ENCODE measurements at regions not wholly inside any gene's neighbourhood (a gene's known extent, or its start where the extent isn't known, plus 50 kb on each side); places are given as distances from the start of the nearest gene placed in this dataset.

DNA sequence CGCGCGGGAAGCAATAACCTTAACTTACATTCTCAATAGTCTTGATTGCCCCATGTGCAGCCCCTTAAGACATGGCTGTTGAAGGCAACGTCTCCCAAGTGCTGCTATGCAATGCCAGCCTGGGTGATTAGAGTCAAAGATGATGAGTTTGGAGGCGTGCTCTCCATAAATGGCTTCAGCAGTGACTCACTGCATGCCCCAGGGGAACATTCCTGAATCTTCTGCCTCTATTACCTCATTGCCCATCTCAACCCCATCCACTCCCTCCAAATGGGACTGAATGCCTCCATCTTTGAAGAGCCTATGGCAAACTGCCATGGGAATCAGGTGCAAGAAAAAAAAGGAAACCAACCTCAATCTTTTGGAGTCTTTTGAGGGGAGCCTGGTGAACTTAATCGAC lies 282.8 kb downstream of the SNX10 start:
- no peak overlapping the region for H3K56ac ChIP-seq (replicated peaks; ENCODE audit: insufficient read length, low read depth, low read length)
- no peak overlapping the region for H3K4me3 ChIP-seq (ENCODE audit: extremely low read depth in 1 of 4, insufficient read depth in 2 of 4, low read depth in 3 of 4, low read length in 4 of 4)
- H3K79me2 ChIP-seq (ENCODE audit: control insufficient read depth in 1 of 2, insufficient read depth in 2 of 2, low read length in 2 of 2) = no peaks in the 10 kb centered on the region
- H4K5ac ChIP-seq (ENCODE audit: insufficient read length, low read depth, low read length) = no peak overlapping the region
- no peaks in the 10 kb centered on the region for H3K27me3 ChIP-seq (replicated peaks in 1 of 4; ENCODE audit: control insufficient read depth in 3 of 4, extremely low read depth in 1 of 4, insufficient read depth in 3 of 4, low read length in 3 of 4)
- H3K14ac ChIP-seq (ENCODE audit: insufficient read length) = no peak overlapping the region
- ChIA-PET CTCF (ENCODE audit: partially characterized antibody) (interaction anchor here (3.7 kb wide), 1 partner anchor 12 kb away, joined by 11 read pairs; no protein-coding TSS in a partner anchor), POLR2A (ENCODE audit: partially characterized antibody) (no interaction called here)
- no peak overlapping the region for H2BK12ac ChIP-seq (ENCODE audit: low read depth, low read length)
- no peak overlapping the region for H2BK120ac ChIP-seq (replicated peaks; ENCODE audit: low read depth, low read length)
- FAIRE-seq (no peak), DNase-seq (ENCODE audit: low read depth in 1 of 2, low spot score in 2 of 2) (no peak)
- no peak overlapping the region for H4K8ac ChIP-seq (ENCODE audit: extremely low read depth, insufficient read depth, low read length)
- no peak overlapping the region for H2AK5ac ChIP-seq (ENCODE audit: low read depth, low read length)
- peaks cover 4 to 5% of the 10 kb centered on the region in 2 experiments; a peak in 2 of 4 replicates for H3K9me3 ChIP-seq (ENCODE audit: insufficient read depth in 2 of 2, low read depth in 1 of 2, low read length in 1 of 2)
- H3K18ac ChIP-seq (ENCODE audit: extremely low read depth, low read length) = no peak overlapping the region
- H3K23me2 ChIP-seq (ENCODE audit: low read depth, low read length) = no peaks in the 10 kb centered on the region
- H2BK15ac ChIP-seq (ENCODE audit: low read length) = no peak overlapping the region
- no peaks in the 10 kb centered on the region for H3K4me1 ChIP-seq (replicated peaks in 1 of 4; ENCODE audit: control insufficient read depth in 3 of 4, insufficient read depth in 4 of 4, low read length in 3 of 4)
- TF ChIP-seq SRF (IDR thresholded peaks at IDR 0.05; ENCODE audit: low read depth, low read length) = no peak
- TF ChIP-seq CBX5 (IDR thresholded peaks at IDR 0.05; ENCODE audit: low read depth, low read length) = no peak
- TF ChIP-seq RNF2 (IDR thresholded peaks at IDR 0.05; ENCODE audit: borderline replicate concordance, low read depth, low read length, missing control alignments, poor library complexity, severe bottlenecking) = no peak
- no peak for TF ChIP-seq POLR2AphosphoS5 (IDR thresholded peaks at IDR 0.05; ENCODE audit: low read depth, low read length)
- TF ChIP-seq ZNF274 (IDR thresholded peaks at IDR 0.05; ENCODE audit: borderline replicate concordance, extremely low read depth, low read length) = no peak
- TF ChIP-seq KDM1A (IDR thresholded peaks at IDR 0.05; ENCODE audit: borderline replicate concordance, low read length) = no peak
- no peak for TF ChIP-seq CHD1 (IDR thresholded peaks at IDR 0.05; ENCODE audit: low read depth, low read length)
- no peak for TF ChIP-seq SIN3A (conservative IDR thresholded peaks at IDR 0.05 in 1 of 2, IDR thresholded peaks at IDR 0.05 in 1 of 2; ENCODE audit: low read depth in 1 of 2, low read length in 2 of 2)
- TF ChIP-seq NANOG (IDR thresholded peaks at IDR 0.05; ENCODE audit: insufficient read depth, low read depth, low read length, poor library complexity, severe bottlenecking) = no peak
- TF ChIP-seq JUND (IDR thresholded peaks at IDR 0.05; ENCODE audit: low read length) = no peak
- no peak for TF ChIP-seq SAP30 (IDR thresholded peaks at IDR 0.05; ENCODE audit: insufficient read depth, insufficient replicate concordance, low read length)
- TF ChIP-seq TAF1 (IDR thresholded peaks at IDR 0.05; ENCODE audit: low read depth, low read length) = no peak
- TF ChIP-seq EP300 (IDR thresholded peaks at IDR 0.05; ENCODE audit: borderline replicate concordance in 1 of 2, low read depth in 2 of 2, low read length in 2 of 2) = no peak
- no peak for TF ChIP-seq SP4 (IDR thresholded peaks at IDR 0.05; ENCODE audit: low read length)
- no peak for TF ChIP-seq POLR2A (IDR thresholded peaks at IDR 0.05; ENCODE audit: control extremely low read depth in 1 of 2, low read depth in 2 of 2, low read length in 2 of 2)
- no peaks in the 10 kb centered on the region for H4K20me1 ChIP-seq (replicated peaks in 1 of 2; ENCODE audit: control insufficient read depth in 1 of 2, insufficient read depth in 2 of 2, low read length in 2 of 2)
- no peak overlapping the region for H3K27ac ChIP-seq (ENCODE audit: low read depth, low read length)
- H3K79me1 ChIP-seq (ENCODE audit: low read depth, low read length) = no peaks in the 10 kb centered on the region
- no peak overlapping the region for H3K9ac ChIP-seq (replicated peaks in 1 of 4; ENCODE audit: extremely low read depth in 1 of 4, low read depth in 3 of 4, low read length in 3 of 4)
- no peaks in the 10 kb centered on the region for H3K36me3 ChIP-seq (ENCODE audit: control insufficient read depth in 2 of 4, insufficient read depth in 4 of 4, low read length in 3 of 4)
- no peak overlapping the region for H3K23ac ChIP-seq (ENCODE audit: insufficient read length)
- 89% methylated on average over 6 of the region's 6 CpGs; no CpG with 5 or more reads in 1 of the 2 experiments for WGBS, 2 experiments (ENCODE audit: extremely low coverage in 1 of 2, insufficient coverage in 1 of 2, insufficient read length in 1 of 2, insufficient replicate concordance in 2 of 2, low coverage in 1 of 2, low lambda C conversion rate in 2 of 2, missing lambda C conversion rate in 1 of 2)
- H3K4me2 ChIP-seq (ENCODE audit: insufficient read depth in 1 of 2, low read depth in 2 of 2, low read length in 2 of 2) = no peak overlapping the region
- H3K4ac ChIP-seq (replicated peaks; ENCODE audit: insufficient read length, low read depth, low read length) = no peak overlapping the region
- no peak overlapping the region for H4K91ac ChIP-seq (replicated peaks; ENCODE audit: insufficient read length, low read length)
- H2BK5ac ChIP-seq (ENCODE audit: low read depth, low read length) = no peak overlapping the region
- no peak overlapping the region for H2BK20ac ChIP-seq (ENCODE audit: low read length)
- H2AFZ ChIP-seq (ENCODE audit: low read length) = no peak overlapping the region
